GM10266 (cell line): ENCODE measurements at regions not wholly inside any gene's neighbourhood (a gene's known extent, or its start where the extent isn't known, plus 50 kb on each side); places are given as distances from the start of the nearest gene placed in this dataset.

Experiments
- DNase-seq: peaks from one replicate; pipeline ENCODE4 v3.0.0; 2012; ENCODE audit errors: extremely low spot score
- TF ChIP-seq, protein P1 (sequence below): IDR thresholded peaks from 2 replicates; pipeline ENCODE4 v1.5.1; 2012; ENCODE audit warnings: mild to moderate bottlenecking, low read depth; ENCODE audit not compliant: control insufficient read depth, insufficient read depth; ENCODE audit errors: missing control alignments

DNA sequence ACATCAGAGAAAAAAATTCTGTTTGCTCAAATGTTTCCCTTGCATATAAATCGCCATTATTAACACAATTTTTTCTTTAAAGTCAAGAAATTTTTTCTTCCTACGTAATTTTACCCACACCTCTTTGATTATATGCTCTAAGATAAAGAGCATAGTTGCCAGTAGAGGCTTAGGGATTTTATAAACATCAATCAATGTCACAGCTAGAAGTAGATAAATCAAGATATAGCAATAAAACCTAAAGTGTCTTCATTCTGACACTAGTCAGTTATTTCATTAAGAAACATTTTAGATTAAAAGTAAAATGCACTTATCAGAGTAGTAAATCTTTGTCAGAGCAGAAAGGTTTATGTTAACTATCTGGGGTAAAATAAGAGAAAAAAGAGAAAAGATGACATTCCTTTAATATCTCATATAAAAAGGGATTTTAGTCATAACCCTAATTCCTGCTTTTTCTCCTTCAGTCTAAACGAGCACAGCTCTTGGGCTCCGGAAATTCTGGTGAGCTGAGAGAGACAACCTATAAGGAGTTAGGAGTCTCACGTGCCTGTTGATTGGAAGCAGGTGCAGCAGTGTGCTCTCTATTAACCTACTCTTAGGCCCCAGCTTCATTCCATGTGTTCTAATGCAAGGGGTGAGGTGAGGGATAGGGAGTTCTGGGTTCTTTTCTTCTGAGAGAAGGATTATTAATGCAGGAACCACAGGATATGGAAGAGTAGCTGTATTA, 172.4 kb upstream of the GULP1 start:
- DNase-seq: no peak
- TF ChIP-seq, protein P1, sequence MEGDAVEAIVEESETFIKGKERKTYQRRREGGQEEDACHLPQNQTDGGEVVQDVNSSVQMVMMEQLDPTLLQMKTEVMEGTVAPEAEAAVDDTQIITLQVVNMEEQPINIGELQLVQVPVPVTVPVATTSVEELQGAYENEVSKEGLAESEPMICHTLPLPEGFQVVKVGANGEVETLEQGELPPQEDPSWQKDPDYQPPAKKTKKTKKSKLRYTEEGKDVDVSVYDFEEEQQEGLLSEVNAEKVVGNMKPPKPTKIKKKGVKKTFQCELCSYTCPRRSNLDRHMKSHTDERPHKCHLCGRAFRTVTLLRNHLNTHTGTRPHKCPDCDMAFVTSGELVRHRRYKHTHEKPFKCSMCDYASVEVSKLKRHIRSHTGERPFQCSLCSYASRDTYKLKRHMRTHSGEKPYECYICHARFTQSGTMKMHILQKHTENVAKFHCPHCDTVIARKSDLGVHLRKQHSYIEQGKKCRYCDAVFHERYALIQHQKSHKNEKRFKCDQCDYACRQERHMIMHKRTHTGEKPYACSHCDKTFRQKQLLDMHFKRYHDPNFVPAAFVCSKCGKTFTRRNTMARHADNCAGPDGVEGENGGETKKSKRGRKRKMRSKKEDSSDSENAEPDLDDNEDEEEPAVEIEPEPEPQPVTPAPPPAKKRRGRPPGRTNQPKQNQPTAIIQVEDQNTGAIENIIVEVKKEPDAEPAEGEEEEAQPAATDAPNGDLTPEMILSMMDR: no peak

DNA sequence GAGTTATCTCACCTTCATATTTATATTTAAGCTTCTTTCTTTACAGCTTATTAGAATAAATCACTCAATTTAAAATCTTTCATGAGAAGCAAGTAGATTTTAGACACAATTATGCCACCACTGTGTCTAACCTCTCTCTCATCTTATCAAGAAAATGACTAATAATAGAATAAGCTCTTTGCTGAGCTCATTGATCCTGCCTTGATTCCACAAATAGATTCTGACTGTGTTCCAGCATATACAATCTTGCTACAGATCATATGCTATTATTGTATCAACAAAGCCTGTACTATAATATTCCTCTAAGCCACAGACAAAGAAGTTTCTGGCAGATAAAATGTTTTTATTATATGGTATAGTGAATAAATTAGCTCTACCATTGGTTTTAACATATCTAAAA, 168.7 kb upstream of the GULP1 start:
- TF ChIP-seq, protein P1: no peak

DNA sequence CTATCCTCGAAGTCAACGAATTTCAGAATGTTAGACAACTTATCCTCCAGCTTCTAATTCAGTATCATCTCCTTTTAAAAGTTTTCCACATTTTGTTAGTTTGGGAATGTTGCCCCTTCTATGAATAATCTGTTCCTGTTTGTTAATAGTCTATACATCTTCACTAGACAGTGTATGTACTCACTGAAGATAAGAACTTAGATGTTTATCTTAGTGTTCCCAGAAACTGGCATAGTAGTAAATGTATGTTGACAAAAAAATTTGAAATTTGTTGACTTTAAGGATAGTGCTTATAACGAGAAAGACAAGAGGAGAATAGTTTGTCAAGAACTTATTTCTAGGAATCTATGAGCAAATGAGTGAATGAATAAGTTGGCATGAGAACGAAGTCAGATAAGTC, 162.0 kb upstream of the GULP1 start:
- no peak for DNase-seq
- TF ChIP-seq, protein P1: no peak

More for the DNA sequence above, 168.7 kb upstream of the GULP1 start:
- no peak for DNase-seq

DNA sequence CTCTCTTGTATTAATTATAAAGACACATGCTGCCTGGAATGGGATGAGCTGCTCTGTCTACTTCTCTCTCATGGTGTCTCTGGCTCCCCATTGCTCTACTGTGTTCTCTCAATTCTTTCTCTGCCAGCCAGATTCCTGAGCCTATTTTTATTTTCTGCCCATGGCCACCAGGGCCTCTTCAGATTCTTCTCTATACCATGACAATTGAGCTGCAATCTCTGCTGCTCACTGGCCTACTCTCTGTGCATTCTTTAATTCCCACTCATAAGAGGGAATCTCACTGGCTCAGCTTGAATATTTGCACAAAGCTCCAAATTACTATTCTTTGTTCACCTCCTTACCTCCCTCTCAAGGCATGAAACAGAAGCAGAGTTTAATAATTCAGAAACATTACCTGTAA, 161.4 kb upstream of the GULP1 start:
- no peak for DNase-seq
- TF ChIP-seq, protein P1: no peak

DNA sequence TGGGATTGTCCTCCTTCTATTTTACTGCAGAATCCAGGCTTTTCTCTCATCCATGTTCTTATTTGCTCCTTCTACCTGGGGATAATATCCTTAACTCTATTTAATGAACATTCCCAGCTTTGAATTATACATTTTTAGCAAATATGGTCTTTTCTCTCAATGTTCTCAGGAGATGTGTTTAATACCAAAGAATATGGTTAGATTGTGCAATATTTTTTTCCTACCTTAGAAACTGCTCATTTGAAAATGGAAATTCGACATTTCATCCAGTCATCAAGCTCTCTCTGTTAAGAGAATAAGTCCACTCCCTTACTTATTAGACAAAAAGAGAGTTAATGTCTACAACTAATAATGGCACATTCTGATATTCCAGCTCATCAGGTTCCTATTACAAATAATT, 160.4 kb upstream of the GULP1 start:
- no peak for DNase-seq
- TF ChIP-seq, protein P1: no peak

DNA sequence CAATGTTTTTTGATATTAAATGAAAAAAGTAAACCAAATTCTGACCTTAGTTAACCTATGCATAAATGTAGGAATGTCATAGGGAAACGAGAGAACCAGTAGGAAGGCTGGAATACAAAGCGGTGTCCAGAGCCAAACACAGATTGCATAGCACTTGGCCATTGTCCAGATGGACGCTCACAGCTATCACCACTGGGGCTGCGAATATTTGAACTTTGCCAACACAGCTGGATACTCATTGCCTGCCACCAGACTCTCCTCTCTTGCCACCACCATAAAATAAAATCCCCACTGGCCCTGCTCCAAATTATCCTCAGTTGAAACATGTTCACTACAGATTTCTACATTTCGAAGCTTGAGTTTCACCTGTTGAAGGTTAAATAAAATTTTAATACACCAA, 159.3 kb upstream of the GULP1 start:
- no peak for DNase-seq
- TF ChIP-seq, protein P1: no peak

DNA sequence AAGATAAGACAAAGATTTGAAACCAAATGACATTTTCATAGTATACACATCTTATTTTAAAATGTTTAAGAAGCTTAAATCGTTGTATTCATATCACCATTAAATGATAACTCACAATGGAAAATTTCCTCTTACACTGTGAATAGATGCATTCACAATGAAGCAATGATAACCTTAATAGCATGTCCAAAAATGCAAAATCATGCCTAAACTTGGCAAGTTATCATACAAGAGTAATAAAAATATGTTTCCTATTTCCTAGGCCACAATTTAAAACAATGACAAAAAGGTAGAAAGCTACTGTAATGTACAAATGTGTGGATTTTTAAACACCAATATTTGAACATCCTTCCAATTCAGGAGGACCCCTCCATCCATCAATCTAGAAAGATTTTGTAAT, 157.4 kb upstream of the GULP1 start:
- TF ChIP-seq, protein P1: no peak
- no peak for DNase-seq
